ENCODE measurements at regions not wholly inside any gene's neighbourhood (a gene's known extent, or its start where the extent isn't known, plus 50 kb on each side); places are given as distances from the start of the nearest gene placed in this dataset.

DNA sequence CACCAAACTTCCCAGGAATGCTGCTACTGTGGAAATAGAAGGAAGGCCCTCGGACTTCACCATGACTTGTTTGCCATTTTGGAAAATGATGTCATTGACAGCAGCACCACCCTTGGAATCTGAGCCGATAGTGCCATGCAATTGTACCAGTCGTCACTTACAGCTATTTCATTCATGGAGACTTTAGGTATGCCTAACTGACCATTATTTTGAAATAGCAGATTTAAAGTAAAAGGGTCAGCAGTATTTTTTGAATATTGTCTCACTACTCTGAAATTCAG, 66.0 kb upstream of the ARL8B start:
- in situ Hi-C loops (cut with HindIII; ENCODE audit: extremely low pct_ligation_motif_present, low pct_unique_long_range_greater_than_20kb) (no loop called here), intact Hi-C loops (cut with micrococcal nuclease; ENCODE audit: unreplicated experiment) (loop anchor here (2.0 kb wide), 1 partner anchor 79 kb away; no protein-coding TSS in a partner anchor)
- Histone ChIP-seq H3K27ac (ENCODE audit: extremely low read length, insufficient read depth, low read length) (no peak overlapping the region), H3K36me3 (replicated peaks in 1 of 2; ENCODE audit: control insufficient read depth in 1 of 2, insufficient read depth in 2 of 2, low read length in 2 of 2) (no peaks in the 10 kb centered on the region), H3K4me3 (replicated peaks in 1 of 3; ENCODE audit: insufficient read depth in 1 of 3, low read depth in 2 of 3, low read length in 3 of 3) (no peak overlapping the region), H3K9me3 (ENCODE audit: low read length) (no peaks in the 10 kb centered on the region), H4K20me1 (ENCODE audit: insufficient read depth, low read length) (no peaks in the 10 kb centered on the region), H3K27me3 (ENCODE audit: control insufficient read depth in 1 of 2, insufficient read depth in 2 of 2, low read length in 2 of 2) (peaks cover 0 to 22% of the 10 kb centered on the region in 2 experiments; a peak in 2 of 5 replicates), H3K9ac (ENCODE audit: insufficient read depth, low read depth, low read length) (no peak overlapping the region), H2AFZ (ENCODE audit: low read length) (no peak overlapping the region), H3K79me2 (ENCODE audit: insufficient read depth, low read length) (no peaks in the 10 kb centered on the region), H3K4me1 (ENCODE audit: insufficient read depth, low read length) (peaks cover 6% of the 10 kb centered on the region; the same call in 1 of the 2 replicates), H3K4me2 (ENCODE audit: low read depth, low read length) (no peak overlapping the region)
- ChIA-PET POLR2A (no interaction called here), CTCF (ENCODE audit: low intra/inter-chr PET ratio, low total read pairs) (interaction anchor here (1.4 kb wide), 1 partner anchor 345 kb away, joined by 3 read pairs; no protein-coding TSS in a partner anchor)
- FAIRE-seq (no peak), ATAC-seq (no peak), DNase-seq (ENCODE audit: low spot score) (no peak)
- 56% methylated on average over 3 of the region's 3 CpGs for WGBS (ENCODE audit: low lambda C conversion rate)
- no peak for TF ChIP-seq ZKSCAN5 (CRISPR knock-in tag; IDR thresholded peaks at IDR 0.05)
- no peak for TF ChIP-seq JDP2 (CRISPR knock-in tag; IDR thresholded peaks at IDR 0.05; ENCODE audit: borderline replicate concordance)
- TF ChIP-seq CCDC6 (CRISPR knock-in tag; IDR thresholded peaks at IDR 0.05), result no peak
- TF ChIP-seq ZNF543 (CRISPR knock-in tag; IDR thresholded peaks at IDR 0.05), result no peak
- TF ChIP-seq ZNF407 (CRISPR knock-in tag; IDR thresholded peaks at IDR 0.05; ENCODE audit: not compliant biosample characterization), result no peak
- BruUV-seq (replicated peaks), result no TSS peak
